AG04450 (cell line): ENCODE measurements at regions not wholly inside any gene's neighbourhood (a gene's known extent, or its start where the extent isn't known, plus 50 kb on each side); places are given as distances from the start of the nearest gene placed in this dataset.

Experiments
- CTCF ChIA-PET: fragments of 300-600, 350-600 bp; formaldehyde crosslinking; extraction: SDS; loops from one replicate; lab custom pipeline; 2022; ENCODE audit warnings: antibody characterized with exemption, inconsistent platforms; lab: Charles Lee
- POLR2A ChIA-PET: fragments of 350-600 bp; formaldehyde crosslinking; extraction: SDS; loops from one replicate; lab custom pipeline; 2021; ENCODE audit warnings: antibody characterized with exemption, inconsistent platforms; lab: Yijun Ruan, JAX
- DNase-seq: peaks from one replicate; pipeline ENCODE4 v3.0.0-alpha.2; 2011; ENCODE audit warnings: low read depth, low spot score
- H3K27ac ChIP-seq: one replicate; pipeline ENCODE4 v1.5.1; 2012; ENCODE audit warnings: low read depth, low read length, control low read depth
- H3K27me3 ChIP-seq: one replicate; pipeline ENCODE4 v1.6.0; 2012; ENCODE audit warnings: low read length; ENCODE audit not compliant: control insufficient read depth, insufficient read depth
- H3K4me3 ChIP-seq: 2 replicates; pipeline ENCODE4 v1.5.1; 2011; ENCODE audit warnings: mild to moderate bottlenecking, low read depth, low read length, control low read depth
- H3K9me3 ChIP-seq: 2 replicates; pipeline ENCODE4 v1.5.1; 2012; ENCODE audit warnings: low read length; ENCODE audit not compliant: control insufficient read depth, insufficient read depth
- TF ChIP-seq, protein P1 (sequence below): IDR thresholded peaks from 2 replicates; pipeline ENCODE4 v1.5.1; 2011; ENCODE audit warnings: low read depth, low read length, control low read depth, inconsistent platforms

DNA sequence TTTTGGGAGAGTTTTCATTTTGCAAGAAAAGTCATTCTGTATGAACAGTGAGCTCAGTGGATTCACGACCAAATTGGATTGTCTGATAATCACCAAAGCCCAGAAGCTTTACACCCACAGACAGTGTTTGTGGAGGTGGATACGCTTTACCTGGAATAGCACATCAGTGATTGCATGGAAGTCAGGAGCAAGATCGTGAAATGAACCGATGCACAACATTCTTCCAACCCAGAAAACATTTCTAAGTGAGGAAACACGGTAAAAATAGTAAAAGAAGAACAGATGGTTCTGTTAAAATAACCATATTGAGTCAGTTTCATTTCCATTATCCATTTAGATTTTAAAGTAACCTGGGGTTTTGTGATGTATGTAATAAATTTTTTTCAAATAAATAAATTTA, 478.2 kb upstream of the PFKP start:
- CTCF ChIA-PET: no interaction called here
- Histone ChIP-seq H3K4me3 (no peak overlapping the region), H3K27ac (no peak overlapping the region), H3K9me3 (peaks cover 18% of the 10 kb centered on the region), H3K27me3 (no peaks in the 10 kb centered on the region)
- POLR2A ChIA-PET: no interaction called here
- no peak for DNase-seq
- TF ChIP-seq, protein P1, sequence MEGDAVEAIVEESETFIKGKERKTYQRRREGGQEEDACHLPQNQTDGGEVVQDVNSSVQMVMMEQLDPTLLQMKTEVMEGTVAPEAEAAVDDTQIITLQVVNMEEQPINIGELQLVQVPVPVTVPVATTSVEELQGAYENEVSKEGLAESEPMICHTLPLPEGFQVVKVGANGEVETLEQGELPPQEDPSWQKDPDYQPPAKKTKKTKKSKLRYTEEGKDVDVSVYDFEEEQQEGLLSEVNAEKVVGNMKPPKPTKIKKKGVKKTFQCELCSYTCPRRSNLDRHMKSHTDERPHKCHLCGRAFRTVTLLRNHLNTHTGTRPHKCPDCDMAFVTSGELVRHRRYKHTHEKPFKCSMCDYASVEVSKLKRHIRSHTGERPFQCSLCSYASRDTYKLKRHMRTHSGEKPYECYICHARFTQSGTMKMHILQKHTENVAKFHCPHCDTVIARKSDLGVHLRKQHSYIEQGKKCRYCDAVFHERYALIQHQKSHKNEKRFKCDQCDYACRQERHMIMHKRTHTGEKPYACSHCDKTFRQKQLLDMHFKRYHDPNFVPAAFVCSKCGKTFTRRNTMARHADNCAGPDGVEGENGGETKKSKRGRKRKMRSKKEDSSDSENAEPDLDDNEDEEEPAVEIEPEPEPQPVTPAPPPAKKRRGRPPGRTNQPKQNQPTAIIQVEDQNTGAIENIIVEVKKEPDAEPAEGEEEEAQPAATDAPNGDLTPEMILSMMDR: no peak

DNA sequence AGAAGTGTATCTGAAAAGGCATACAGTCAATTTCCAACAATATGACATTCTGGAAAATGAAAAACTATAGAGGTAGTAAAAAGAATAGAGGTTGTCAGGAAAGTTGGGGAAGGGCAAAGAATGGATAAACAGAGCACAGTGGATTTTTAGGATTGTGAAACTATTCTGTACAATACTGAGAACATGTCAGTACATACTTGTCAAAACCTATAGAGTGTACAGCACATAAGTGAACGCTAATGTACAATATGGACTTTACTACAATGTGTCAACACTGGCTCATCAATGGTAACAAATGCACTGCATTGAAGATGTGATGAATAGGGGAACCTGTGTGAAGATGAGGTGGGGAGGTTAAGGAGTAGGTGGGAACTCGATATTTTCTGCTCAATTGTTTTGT, 483.0 kb upstream of the PFKP start:
- TF ChIP-seq, protein P1: no peak
- Histone ChIP-seq H3K27ac (no peak overlapping the region), H3K4me3 (no peak overlapping the region), H3K9me3 (peaks cover 8% of the 10 kb centered on the region), H3K27me3 (no peaks in the 10 kb centered on the region)
- ChIA-PET CTCF (no interaction called here), POLR2A (no interaction called here)
- DNase-seq: no peak

DNA sequence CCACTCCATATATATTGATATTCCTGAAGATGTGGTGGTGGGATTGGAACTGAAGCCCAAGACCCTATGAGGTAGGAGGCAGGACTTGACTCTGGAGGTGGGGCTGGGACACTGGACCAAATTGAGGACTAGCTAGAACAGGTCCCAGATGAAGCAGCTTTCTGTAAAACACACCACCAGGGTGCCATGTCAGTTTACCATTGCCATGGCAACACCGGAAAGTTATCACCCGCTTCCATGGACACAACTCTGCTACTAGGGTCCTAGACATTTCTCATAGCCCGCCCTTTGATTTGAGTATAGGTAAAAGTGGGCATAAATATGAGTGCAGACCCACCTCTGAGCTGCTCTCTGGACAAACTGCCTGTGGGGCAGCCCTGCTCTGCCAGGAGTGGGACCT, 490.5 kb upstream of the PFKP start:
- DNase-seq: no peak
- CTCF ChIA-PET: no interaction called here
- POLR2A ChIA-PET: no interaction called here
- peaks cover 24% of the 10 kb centered on the region for H3K9me3 ChIP-seq
- no peaks in the 10 kb centered on the region for H3K27me3 ChIP-seq
- no peak overlapping the region for H3K27ac ChIP-seq
- no peak overlapping the region for H3K4me3 ChIP-seq
- TF ChIP-seq, protein P1: no peak

DNA sequence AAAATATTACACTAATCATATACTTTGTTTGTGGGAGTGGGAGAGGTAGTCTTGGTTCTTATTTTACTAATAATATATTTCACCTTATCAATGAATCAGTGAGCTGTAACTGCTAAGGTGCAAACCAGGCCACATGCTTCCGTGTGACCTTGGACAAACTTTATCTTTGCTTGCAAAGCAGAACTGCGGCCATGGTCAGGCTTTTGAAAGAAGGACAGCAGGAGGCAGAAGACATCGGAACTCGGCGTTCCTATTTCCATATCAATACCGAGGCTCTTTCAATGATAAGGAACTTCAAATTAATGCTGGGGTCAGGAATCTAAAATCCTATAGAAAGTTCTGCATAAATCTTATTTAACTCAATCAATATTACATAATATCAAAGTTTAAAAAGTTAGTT, 491.9 kb upstream of the PFKP start:
- ChIA-PET CTCF (no interaction called here), POLR2A (no interaction called here)
- DNase-seq: no peak
- no peak overlapping the region for H3K4me3 ChIP-seq
- no peak overlapping the region for H3K27ac ChIP-seq
- TF ChIP-seq, protein P1: no peak
- peaks cover 20% of the 10 kb centered on the region for H3K9me3 ChIP-seq
- no peaks in the 10 kb centered on the region for H3K27me3 ChIP-seq

DNA sequence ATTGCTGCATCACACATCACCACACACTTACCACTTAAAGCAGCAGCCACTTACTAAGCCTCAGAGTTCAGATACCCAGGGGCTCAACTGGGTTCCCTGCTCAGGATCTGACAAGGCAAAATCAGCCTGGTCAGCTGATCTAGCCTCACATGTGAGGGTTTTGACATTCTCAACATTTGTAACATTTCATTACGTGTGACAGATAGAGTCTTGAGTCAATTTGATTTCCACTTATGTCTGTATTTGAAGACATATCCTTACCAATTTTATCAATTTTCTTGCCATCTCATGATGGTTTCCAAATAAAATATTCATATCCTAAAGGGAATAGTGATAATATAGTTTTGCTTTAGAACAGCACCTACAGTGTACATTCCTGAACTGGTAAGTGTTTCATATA, 494.7 kb upstream of the PFKP start:
- ChIA-PET CTCF (no interaction called here), POLR2A (no interaction called here)
- TF ChIP-seq, protein P1: no peak
- Histone ChIP-seq H3K27ac (no peak overlapping the region), H3K27me3 (no peaks in the 10 kb centered on the region), H3K9me3 (peaks cover 14% of the 10 kb centered on the region), H3K4me3 (no peak overlapping the region)
- DNase-seq: no peak
